Adrenal gland (tissue), 9 donors: ENCODE measurements at regions not wholly inside any gene's neighbourhood (a gene's known extent, or its start where the extent isn't known, plus 50 kb on each side); places are given as distances from the start of the nearest gene placed in this dataset.

Experiments used
- DNase-seq, 7 donors: peaks; one replicate each; pipeline ENCODE4 v3.0.0-alpha.2; 2019 to 2020
- H3K27ac ChIP-seq, 5 donors: fragments of 200-600 bp; sonication (generic) in 4 of 5; 1 replicate in 3 of 5; 2 replicates in 2 of 5; pipeline versions ENCODE4 v1.5.1 to v1.8.0; 2016 to 2020; ENCODE audit warnings: mild to moderate bottlenecking in 1 of 5
- H3K27me3 ChIP-seq: fragments of 200-600 bp; 2 replicates; pipeline ENCODE4 v1.8.0; 2021
- H3K36me3 ChIP-seq, 2 donors: fragments of 200-600 bp; replicated peaks in 1 of 2; 1 replicate in 1 of 2; 2 replicates in 1 of 2; pipeline versions ENCODE4 v1.5.1 to v1.8.0; 2018 to 2022
- H3K4me1 ChIP-seq, 2 donors: fragments of 200-600 bp; replicated peaks in 1 of 2; 1 replicate in 1 of 2; 2 replicates in 1 of 2; pipeline versions ENCODE4 v1.5.1 to v1.8.0; 2018 to 2021
- H3K4me3 ChIP-seq, 4 donors: fragments of 200-600 bp; sonication (generic) in 3 of 4; one replicate each; pipeline ENCODE4 v1.5.1; 2016 to 2018
- H3K9me3 ChIP-seq, 3 donors: fragments of 200-600 bp; sonication (generic) in 1 of 3; replicated peaks in 1 of 3; 1 replicate in 2 of 3; 2 replicates in 1 of 3; pipeline versions ENCODE4 v1.5.1 to v1.8.0; 2016 to 2021
- POLR2A ChIP-seq, 2 donors: fragments of 450-650 bp; IDR thresholded peaks; one replicate each; pipeline ENCODE4 v1.6.1; 2017; ENCODE audit warnings: antibody characterized with exemption in 2 of 2, mild to moderate bottlenecking in 2 of 2, moderate library complexity in 1 of 2
- WGBS, 4 donors: extraction: QIAGEN DNeasy Blood & Tissue Kit in 2 of 4; methylation state at CpG; one replicate each; pipeline versions ENCODE4 v1.1.5 to v1.1.7; 2013 to 2017; 5-methylcytosine and 5-hydroxymethylcytosine counted together
- intact Hi-C, 2 donors: fragments of 100-400 bp; cut with DNase I; formaldehyde crosslinking; loops; one replicate each; pipeline versions ENCODE4 v1.14.1 to v1.15.0; 2022 to 2023
- TF ChIP-seq, protein P1 (sequence below), 6 experiments: fragments of 450-650 bp in 4 of 6; fragments of 200-600 bp in 2 of 6; sonication (generic) in 1 of 6; IDR thresholded peaks; 1 replicate in 5 of 6; 2 replicates in 1 of 6; pipeline versions ENCODE4 v1.5.1 to v1.8.0; 2016 to 2021; ENCODE audit warnings: antibody characterized with exemption in 6 of 6, mild to moderate bottlenecking in 2 of 6, moderate library complexity in 1 of 6
- donor health status: healthy with polysubstance abuse.
- donor health status: Bipolar disorder and iron deficiency.
- donor health status: DM: yes; HTN: yes; CAD: no.
- donor health status: DM: no; HTN: no; CAD: no.
- donor health status: DM: no; HTN: no; CAD: no.

DNA sequence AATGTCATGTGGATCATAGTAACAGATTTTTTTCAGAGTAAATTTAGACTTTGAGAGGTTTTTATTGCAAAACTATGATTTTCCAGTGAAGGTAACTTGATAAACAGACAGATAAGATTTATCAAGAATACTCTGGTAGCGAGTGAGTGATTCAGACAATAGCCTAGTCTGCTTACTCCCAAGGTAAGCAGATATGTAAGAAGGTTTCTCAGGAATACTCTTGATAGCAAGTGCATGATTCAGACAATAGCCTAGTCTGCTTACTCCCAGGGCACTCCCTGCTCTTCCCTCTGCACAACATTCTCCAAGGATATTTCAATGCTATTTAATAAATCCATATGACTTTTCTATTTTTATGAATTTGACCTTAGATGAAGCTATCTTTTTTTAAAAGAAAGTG, 1881.5 kb downstream of the EFNA5 start:
- intact Hi-C loops: no loop called here
- no peak for DNase-seq
- Histone ChIP-seq H3K27ac (no peak overlapping the region), H3K4me3 (no peak overlapping the region), H3K9me3 (no peaks in the 10 kb centered on the region), H3K36me3 (no peaks in the 10 kb centered on the region), H3K27me3 (no peaks in the 10 kb centered on the region), H3K4me1 (no peaks in the 10 kb centered on the region)
- no peak for TF ChIP-seq POLR2A (IDR thresholded peaks at IDR 0.05)
- TF ChIP-seq, protein P1, sequence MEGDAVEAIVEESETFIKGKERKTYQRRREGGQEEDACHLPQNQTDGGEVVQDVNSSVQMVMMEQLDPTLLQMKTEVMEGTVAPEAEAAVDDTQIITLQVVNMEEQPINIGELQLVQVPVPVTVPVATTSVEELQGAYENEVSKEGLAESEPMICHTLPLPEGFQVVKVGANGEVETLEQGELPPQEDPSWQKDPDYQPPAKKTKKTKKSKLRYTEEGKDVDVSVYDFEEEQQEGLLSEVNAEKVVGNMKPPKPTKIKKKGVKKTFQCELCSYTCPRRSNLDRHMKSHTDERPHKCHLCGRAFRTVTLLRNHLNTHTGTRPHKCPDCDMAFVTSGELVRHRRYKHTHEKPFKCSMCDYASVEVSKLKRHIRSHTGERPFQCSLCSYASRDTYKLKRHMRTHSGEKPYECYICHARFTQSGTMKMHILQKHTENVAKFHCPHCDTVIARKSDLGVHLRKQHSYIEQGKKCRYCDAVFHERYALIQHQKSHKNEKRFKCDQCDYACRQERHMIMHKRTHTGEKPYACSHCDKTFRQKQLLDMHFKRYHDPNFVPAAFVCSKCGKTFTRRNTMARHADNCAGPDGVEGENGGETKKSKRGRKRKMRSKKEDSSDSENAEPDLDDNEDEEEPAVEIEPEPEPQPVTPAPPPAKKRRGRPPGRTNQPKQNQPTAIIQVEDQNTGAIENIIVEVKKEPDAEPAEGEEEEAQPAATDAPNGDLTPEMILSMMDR (IDR thresholded peaks at IDR 0.05): no peak
- WGBS, 4 donors: 40 to 52% (median 44%) methylated on average over 1 of the region's 1 CpG

DNA sequence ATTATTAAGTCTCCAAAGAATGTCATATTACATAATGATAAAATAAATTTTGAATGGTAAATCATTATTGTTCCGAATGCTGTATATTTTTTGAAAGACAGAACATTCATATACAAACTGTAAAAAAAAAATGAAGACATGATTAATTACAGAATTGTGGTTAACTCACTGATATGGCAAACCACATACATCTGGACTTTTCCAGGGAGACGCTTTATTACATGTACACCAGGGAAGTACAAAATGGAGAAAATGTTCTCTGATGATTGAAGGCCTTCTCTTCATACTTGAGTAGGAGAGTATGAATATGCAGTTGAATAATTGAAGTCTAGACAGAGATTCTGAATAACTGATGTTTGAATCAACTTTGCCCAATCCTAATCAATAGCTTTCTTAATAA, 1886.9 kb downstream of the EFNA5 start:
- Histone ChIP-seq H3K27ac (no peak overlapping the region), H3K9me3 (no peaks in the 10 kb centered on the region), H3K27me3 (no peaks in the 10 kb centered on the region), H3K36me3 (no peaks in the 10 kb centered on the region), H3K4me1 (no peaks in the 10 kb centered on the region), H3K4me3 (no peak overlapping the region)
- no peak for DNase-seq
- 81 to 92% (median 83%) methylated on average over 2 of the region's 2 CpGs for WGBS, 4 donors
- TF ChIP-seq, protein P1 (IDR thresholded peaks at IDR 0.05): no peak
- TF ChIP-seq POLR2A (IDR thresholded peaks at IDR 0.05): no peak
- intact Hi-C loops: no loop called here

DNA sequence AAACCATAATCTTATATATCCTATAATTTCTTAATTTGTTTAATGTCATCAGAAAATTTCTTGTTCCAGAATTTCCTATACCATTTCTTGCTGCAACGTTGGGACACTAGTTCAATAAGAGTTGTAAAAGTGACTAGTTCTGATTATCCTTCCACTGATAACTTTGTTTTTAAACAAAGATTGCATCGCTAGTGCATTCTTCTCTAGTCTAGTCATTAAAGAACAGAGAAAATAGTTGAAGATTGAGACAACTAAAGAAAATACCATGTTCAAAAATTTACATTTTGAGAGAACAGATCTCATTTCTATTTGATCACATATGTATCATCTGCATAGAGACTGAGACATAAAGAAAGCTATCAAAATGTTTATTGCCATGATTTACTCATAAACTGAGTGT, 1888.2 kb downstream of the EFNA5 start:
- no peak for DNase-seq
- no peaks in the 10 kb centered on the region for H3K36me3 ChIP-seq
- 77 to 84% (median 79%) methylated on average over 2 of the region's 2 CpGs for WGBS, 4 donors
- TF ChIP-seq POLR2A (IDR thresholded peaks at IDR 0.05): no peak
- TF ChIP-seq, protein P1 (IDR thresholded peaks at IDR 0.05): no peak
- no peak overlapping the region for H3K27ac ChIP-seq
- intact Hi-C loops: no loop called here
- H3K4me3 ChIP-seq: no peak overlapping the region
- no peaks in the 10 kb centered on the region for H3K9me3 ChIP-seq
- H3K27me3 ChIP-seq: no peaks in the 10 kb centered on the region
- H3K4me1 ChIP-seq: no peaks in the 10 kb centered on the region

DNA sequence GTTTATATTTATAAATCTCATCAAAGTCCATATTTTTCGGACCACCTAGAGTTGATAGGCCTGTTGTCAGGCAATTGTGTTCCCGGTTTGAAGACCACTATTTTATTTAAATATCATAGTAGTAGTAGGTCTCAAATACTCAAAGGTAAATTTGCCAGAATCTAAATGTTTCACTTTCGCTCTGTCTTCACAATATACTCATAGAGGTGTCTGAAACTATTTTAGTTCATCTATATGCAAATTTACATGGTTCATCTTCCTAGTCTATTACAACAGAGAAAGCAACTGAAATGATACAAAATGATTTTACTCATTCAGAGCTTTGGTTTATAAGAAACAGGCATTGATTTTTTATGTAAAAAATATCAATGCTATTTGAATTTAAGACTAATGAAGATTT, 1897.5 kb downstream of the EFNA5 start:
- 68 to 84% (median 78%) methylated on average over 3 of the region's 3 CpGs for WGBS, 4 donors

More for the DNA sequence above, 1897.5 kb downstream of the EFNA5 start:
- Histone ChIP-seq H3K4me1 (no peaks in the 10 kb centered on the region), H3K9me3 (no peaks in the 10 kb centered on the region), H3K27ac (no peak overlapping the region), H3K27me3 (no peaks in the 10 kb centered on the region), H3K36me3 (no peaks in the 10 kb centered on the region), H3K4me3 (no peak overlapping the region)
- intact Hi-C loops: no loop called here
- TF ChIP-seq, protein P1 (IDR thresholded peaks at IDR 0.05): no peak
- no peak for TF ChIP-seq POLR2A (IDR thresholded peaks at IDR 0.05)
- DNase-seq: no peak
